ENCODE measurements at regions not wholly inside any gene's neighbourhood (a gene's known extent, or its start where the extent isn't known, plus 50 kb on each side); places are given as distances from the start of the nearest gene placed in this dataset.
"Not testable (repeated sequence)": the region's sequence is repeated elsewhere in the genome, so short reads cannot be mapped to it uniquely, and the experiment has no call there.

GRCh38 chr10:33967606-33968120, 633.2 kb upstream of the NRP1 start:
- POLR2A ChIA-PET: interaction anchor here (0.6 kb wide), 1 partner anchor 10 kb away, joined by 3 read pairs; no protein-coding TSS in a partner anchor
- Histone ChIP-seq H3K27ac (ENCODE audit: insufficient read depth in 1 of 2, low read depth in 1 of 2, low read length in 2 of 2, poor library complexity in 1 of 2, severe bottlenecking in 2 of 2) (no peak overlapping the region), H3K27me3 (replicated peaks in 2 of 5; ENCODE audit: control insufficient read depth in 4 of 5, insufficient read depth in 5 of 5, low read length in 4 of 5) (peaks cover 0 to 1% (median 0%) of the 10 kb centered on the region in 5 experiments), H3K4me1 (ENCODE audit: control extremely low read depth in 1 of 4, control insufficient read depth in 4 of 4, insufficient read depth in 4 of 4, low read length in 3 of 4) (peaks cover 0 to 2% (median 0%) of the 10 kb centered on the region in 4 experiments), H3K36me3 (ENCODE audit: control insufficient read depth in 4 of 4, insufficient read depth in 4 of 4, low read length in 3 of 4) (no peaks in the 10 kb centered on the region), H3K4me3 (ENCODE audit: control insufficient read depth in 1 of 7, extremely low read depth in 1 of 7, insufficient read depth in 4 of 7, low read depth in 2 of 7, low read length in 6 of 7) (no peak overlapping the region), H3K9me3 (ENCODE audit: control extremely low read depth in 1 of 5, control insufficient read depth in 4 of 5, insufficient read depth in 2 of 5, low read depth in 1 of 5, low read length in 4 of 5) (peaks cover 0 to 5% (median 0%) of the 10 kb centered on the region in 5 experiments)
- 97% methylated on average over 3 of the region's 5 CpGs for WGBS (ENCODE audit: insufficient coverage)
- DNase-seq: no peak
- CTCF ChIA-PET: no interaction called here

- Histone ChIP-seq H3K4me1 (ENCODE audit: control extremely low read depth in 1 of 4, control insufficient read depth in 4 of 4, insufficient read depth in 4 of 4, low read length in 3 of 4) (peaks cover 0 to 2% (median 0%) of the 10 kb centered on the region in 4 experiments), H3K27me3 (replicated peaks in 2 of 5; ENCODE audit: control insufficient read depth in 4 of 5, insufficient read depth in 5 of 5, low read length in 4 of 5) (peaks cover 0 to 1% (median 0%) of the 10 kb centered on the region in 5 experiments), H3K36me3 (ENCODE audit: control insufficient read depth in 4 of 4, insufficient read depth in 4 of 4, low read length in 3 of 4) (no peaks in the 10 kb centered on the region), H3K9me3 (ENCODE audit: control extremely low read depth in 1 of 5, control insufficient read depth in 4 of 5, insufficient read depth in 2 of 5, low read depth in 1 of 5, low read length in 4 of 5) (peaks cover 0 to 5% (median 0%) of the 10 kb centered on the region in 5 experiments), H3K4me3 (ENCODE audit: control insufficient read depth in 1 of 7, extremely low read depth in 1 of 7, insufficient read depth in 4 of 7, low read depth in 2 of 7, low read length in 6 of 7) (no peak overlapping the region), H3K27ac (ENCODE audit: insufficient read depth in 1 of 2, low read depth in 1 of 2, low read length in 2 of 2, poor library complexity in 1 of 2, severe bottlenecking in 2 of 2) (no peak overlapping the region)
- no peak for DNase-seq
- CTCF ChIA-PET: no interaction called here
- POLR2A ChIA-PET: interaction anchor here (0.6 kb wide), 1 partner anchor 9 kb away, joined by 3 read pairs; no protein-coding TSS in a partner anchor
- WGBS (ENCODE audit: insufficient coverage): 100% methylated on average over 4 of the region's 4 CpGs
These were observed 632.5 kb upstream of the NRP1 start for GRCh38 chr10:33966946-33967345.

- POLR2A ChIA-PET: no interaction called here
- Histone ChIP-seq H3K4me3 (ENCODE audit: control insufficient read depth in 1 of 7, extremely low read depth in 1 of 7, insufficient read depth in 4 of 7, low read depth in 2 of 7, low read length in 6 of 7) (no peak overlapping the region), H3K36me3 (ENCODE audit: control insufficient read depth in 4 of 4, insufficient read depth in 4 of 4, low read length in 3 of 4) (no peaks in the 10 kb centered on the region), H3K27me3 (replicated peaks in 2 of 5; ENCODE audit: control insufficient read depth in 4 of 5, insufficient read depth in 5 of 5, low read length in 4 of 5) (peaks cover 0 to 1% (median 0%) of the 10 kb centered on the region in 5 experiments), H3K4me1 (ENCODE audit: control extremely low read depth in 1 of 4, control insufficient read depth in 4 of 4, insufficient read depth in 4 of 4, low read length in 3 of 4) (peaks cover 0 to 2% (median 0%) of the 10 kb centered on the region in 4 experiments), H3K27ac (ENCODE audit: insufficient read depth in 1 of 2, low read depth in 1 of 2, low read length in 2 of 2, poor library complexity in 1 of 2, severe bottlenecking in 2 of 2) (no peak overlapping the region), H3K9me3 (ENCODE audit: control extremely low read depth in 1 of 5, control insufficient read depth in 4 of 5, insufficient read depth in 2 of 5, low read depth in 1 of 5, low read length in 4 of 5) (peaks cover 0 to 5% (median 0%) of the 10 kb centered on the region in 5 experiments)
- CTCF ChIA-PET: no interaction called here
- DNase-seq: peak in 2 of 3 donors; percentile 64 to 70
- 47% methylated on average over 5 of the region's 6 CpGs for WGBS (ENCODE audit: insufficient coverage)
These were observed 631.5 kb upstream of the NRP1 start for GRCh38 chr10:33965795-33966581.

GRCh38 chr10:33963729-33964128, 629.3 kb upstream of the NRP1 start:
- Histone ChIP-seq H3K36me3 (ENCODE audit: control insufficient read depth in 4 of 4, insufficient read depth in 4 of 4, low read length in 3 of 4) (no peaks in the 10 kb centered on the region), H3K27ac (ENCODE audit: insufficient read depth in 1 of 2, low read depth in 1 of 2, low read length in 2 of 2, poor library complexity in 1 of 2, severe bottlenecking in 2 of 2) (no peak overlapping the region), H3K4me1 (ENCODE audit: control extremely low read depth in 1 of 4, control insufficient read depth in 4 of 4, insufficient read depth in 4 of 4, low read length in 3 of 4) (peaks cover 0 to 2% (median 0%) of the 10 kb centered on the region in 4 experiments), H3K4me3 (ENCODE audit: control insufficient read depth in 1 of 7, extremely low read depth in 1 of 7, insufficient read depth in 4 of 7, low read depth in 2 of 7, low read length in 6 of 7) (no peak overlapping the region), H3K9me3 (ENCODE audit: control extremely low read depth in 1 of 5, control insufficient read depth in 4 of 5, insufficient read depth in 2 of 5, low read depth in 1 of 5, low read length in 4 of 5) (no peaks in the 10 kb centered on the region), H3K27me3 (replicated peaks in 2 of 5; ENCODE audit: control insufficient read depth in 4 of 5, insufficient read depth in 5 of 5, low read length in 4 of 5) (peaks cover 0 to 1% (median 0%) of the 10 kb centered on the region in 5 experiments)
- POLR2A ChIA-PET: no interaction called here
- no peak for DNase-seq
- 100% methylated on average over 2 of the region's 4 CpGs for WGBS (ENCODE audit: insufficient coverage)
- CTCF ChIA-PET: no interaction called here

GRCh38 chr10:33956322-33956721, 621.9 kb upstream of the NRP1 start:
- H3K4me1 ChIP-seq (ENCODE audit: control extremely low read depth in 1 of 4, control insufficient read depth in 4 of 4, insufficient read depth in 4 of 4, low read length in 3 of 4); H3K9me3 ChIP-seq (ENCODE audit: control extremely low read depth in 1 of 5, control insufficient read depth in 4 of 5, insufficient read depth in 2 of 5, low read depth in 1 of 5, low read length in 4 of 5); POLR2A ChIA-PET; H3K4me3 ChIP-seq (ENCODE audit: control insufficient read depth in 1 of 7, extremely low read depth in 1 of 7, insufficient read depth in 4 of 7, low read depth in 2 of 7, low read length in 6 of 7); DNase-seq; H3K27ac ChIP-seq (ENCODE audit: insufficient read depth in 1 of 2, low read depth in 1 of 2, low read length in 2 of 2, poor library complexity in 1 of 2, severe bottlenecking in 2 of 2); CTCF ChIA-PET; H3K27me3 ChIP-seq (replicated peaks in 2 of 5; ENCODE audit: control insufficient read depth in 4 of 5, insufficient read depth in 5 of 5, low read length in 4 of 5); H3K36me3 ChIP-seq (ENCODE audit: control insufficient read depth in 4 of 4, insufficient read depth in 4 of 4, low read length in 3 of 4): not testable (repeated sequence)
- WGBS (ENCODE audit: insufficient coverage): 100% methylated on average over 1 of the region's 4 CpGs

GRCh38 chr10:33955676-33956075, 621.2 kb upstream of the NRP1 start:
- POLR2A ChIA-PET: no interaction called here
- no CpG with 5 or more reads among the region's 1 CpG for WGBS (ENCODE audit: insufficient coverage)

GRCh38 chr10:33952692-33953360, 618.4 kb upstream of the NRP1 start:
- ChIA-PET CTCF (no interaction called here), POLR2A (no interaction called here)
- Histone ChIP-seq H3K9me3 (ENCODE audit: control extremely low read depth in 1 of 5, control insufficient read depth in 4 of 5, insufficient read depth in 2 of 5, low read depth in 1 of 5, low read length in 4 of 5) (peaks cover 0 to 1% (median 0%) of the 10 kb centered on the region in 5 experiments), H3K27me3 (replicated peaks in 2 of 5; ENCODE audit: control insufficient read depth in 4 of 5, insufficient read depth in 5 of 5, low read length in 4 of 5) (no peaks in the 10 kb centered on the region), H3K4me1 (ENCODE audit: control extremely low read depth in 1 of 4, control insufficient read depth in 4 of 4, insufficient read depth in 4 of 4, low read length in 3 of 4) (peaks cover 0 to 3% (median 1%) of the 10 kb centered on the region in 4 experiments), H3K27ac (ENCODE audit: insufficient read depth in 1 of 2, low read depth in 1 of 2, low read length in 2 of 2, poor library complexity in 1 of 2, severe bottlenecking in 2 of 2) (no peak overlapping the region), H3K4me3 (ENCODE audit: control insufficient read depth in 1 of 7, extremely low read depth in 1 of 7, insufficient read depth in 4 of 7, low read depth in 2 of 7, low read length in 6 of 7) (no peak overlapping the region), H3K36me3 (ENCODE audit: control insufficient read depth in 4 of 4, insufficient read depth in 4 of 4, low read length in 3 of 4) (no peaks in the 10 kb centered on the region)
- 96% methylated on average over 4 of the region's 8 CpGs for WGBS (ENCODE audit: insufficient coverage)
- DNase-seq: no peak

More at GRCh38 chr10:33955676-33956075, 621.2 kb upstream of the NRP1 start:
- no peaks in the 10 kb centered on the region for H3K36me3 ChIP-seq (ENCODE audit: control insufficient read depth in 4 of 4, insufficient read depth in 4 of 4, low read length in 3 of 4)
- H3K9me3 ChIP-seq (ENCODE audit: control extremely low read depth in 1 of 5, control insufficient read depth in 4 of 5, insufficient read depth in 2 of 5, low read depth in 1 of 5, low read length in 4 of 5): peaks cover 0 to 1% (median 0%) of the 10 kb centered on the region in 5 experiments
- H3K4me1 ChIP-seq (ENCODE audit: control extremely low read depth in 1 of 4, control insufficient read depth in 4 of 4, insufficient read depth in 4 of 4, low read length in 3 of 4): no peaks in the 10 kb centered on the region
- DNase-seq: no peak
- no peak overlapping the region for H3K4me3 ChIP-seq (ENCODE audit: control insufficient read depth in 1 of 7, extremely low read depth in 1 of 7, insufficient read depth in 4 of 7, low read depth in 2 of 7, low read length in 6 of 7)
- H3K27me3 ChIP-seq (replicated peaks in 2 of 5; ENCODE audit: control insufficient read depth in 4 of 5, insufficient read depth in 5 of 5, low read length in 4 of 5): no peaks in the 10 kb centered on the region
- H3K27ac ChIP-seq (ENCODE audit: insufficient read depth in 1 of 2, low read depth in 1 of 2, low read length in 2 of 2, poor library complexity in 1 of 2, severe bottlenecking in 2 of 2): no peak overlapping the region
- CTCF ChIA-PET: no interaction called here

Data from common myeloid progenitor, CD34-positive (primary cell).